Activated T-helper 1 cell treated with anti-CD3 and anti-CD28 coated beads, Interleukin-12 subunit alpha, Interleukin-12 subunit beta, Interleukin-2, Interleukin-4 antibody, amounts not matched to agents 30 ng/mL and 10 ng/mL and 1 ng/mL, durations not matched to agents 14 hours and 24 hours and 36 hours (primary cell): ENCODE measurements at regions not wholly inside any gene's neighbourhood (a gene's known extent, or its start where the extent isn't known, plus 50 kb on each side); places are given as distances from the start of the nearest gene placed in this dataset.
"Not testable (repeated sequence)": the region's sequence is repeated elsewhere in the genome, so short reads cannot be mapped to it uniquely, and the experiment has no call there.

Source experiments
- DNase-seq: peaks from one replicate; pipeline ENCODE4 v3.0.0; 2021; ENCODE audit warnings: low spot score
- H3K27ac Mint-ChIP-seq: one replicate; pipeline ENCODE4 v1.8.0; 2021; ENCODE audit warnings: mild to moderate bottlenecking, mixed read lengths
- H3K27me3 Mint-ChIP-seq: one replicate; pipeline ENCODE4 v1.8.0; 2022; ENCODE audit warnings: mild to moderate bottlenecking, moderate library complexity, mixed read lengths; ENCODE audit not compliant: insufficient read depth
- H3K36me3 Mint-ChIP-seq: one replicate; pipeline ENCODE4 v1.8.0; 2021; ENCODE audit warnings: low read depth, mixed read lengths
- H3K4me1 Mint-ChIP-seq: one replicate; pipeline ENCODE4 v1.8.0; 2021; ENCODE audit warnings: low read depth, mixed read lengths
- H3K4me3 Mint-ChIP-seq: one replicate; pipeline ENCODE4 v1.8.0; 2021; ENCODE audit warnings: mild to moderate bottlenecking, moderate library complexity, mixed read lengths
- H3K9me3 Mint-ChIP-seq: one replicate; pipeline ENCODE4 v1.8.0; 2021; ENCODE audit warnings: mixed read lengths
- intact Hi-C: fragments of 100-400 bp; cut with micrococcal nuclease; formaldehyde crosslinking; loops from one replicate; pipeline ENCODE4 v1.15.1; 2024

- no peaks in the 10 kb centered on the region for H3K36me3 Mint-ChIP-seq
- no peaks in the 10 kb centered on the region for H3K27me3 Mint-ChIP-seq
- H3K4me3 Mint-ChIP-seq, result no peak overlapping the region
- no peak for DNase-seq
- no peak overlapping the region for H3K27ac Mint-ChIP-seq
- H3K9me3 Mint-ChIP-seq, result no peaks in the 10 kb centered on the region
- no peaks in the 10 kb centered on the region for H3K4me1 Mint-ChIP-seq
- intact Hi-C loops, result no loop called here
Measured at GRCh38 chr11:15677181-15677580, 562.5 kb downstream of the INSC start.

- Mint-ChIP-seq H3K9me3 (peaks cover 11% of the 10 kb centered on the region), H3K27ac (no peak overlapping the region), H3K27me3 (no peaks in the 10 kb centered on the region), H3K4me1 (no peaks in the 10 kb centered on the region), H3K4me3 (no peak overlapping the region), H3K36me3 (no peaks in the 10 kb centered on the region)
- DNase-seq, result no peak
- intact Hi-C loops, result no loop called here
Measured at GRCh38 chr11:15683528-15683927, 568.8 kb downstream of the INSC start.

GRCh38 chr11:15685306-15685705 is 570.6 kb downstream of the INSC start:
- no peaks in the 10 kb centered on the region for H3K36me3 Mint-ChIP-seq
- intact Hi-C loops, result no loop called here
- no peak for DNase-seq
- no peak overlapping the region for H3K27ac Mint-ChIP-seq
- H3K4me3 Mint-ChIP-seq, result no peak overlapping the region
- no peaks in the 10 kb centered on the region for H3K27me3 Mint-ChIP-seq
- H3K9me3 Mint-ChIP-seq, result peaks cover 11% of the 10 kb centered on the region
- no peaks in the 10 kb centered on the region for H3K4me1 Mint-ChIP-seq

GRCh38 chr11:15686259-15686658 is 571.5 kb downstream of the INSC start:
- H3K4me1 Mint-ChIP-seq, DNase-seq, H3K4me3 Mint-ChIP-seq, H3K36me3 Mint-ChIP-seq, H3K27ac Mint-ChIP-seq, H3K27me3 Mint-ChIP-seq, intact Hi-C loops: not testable (repeated sequence)
- peaks cover 11% of the 10 kb centered on the region for H3K9me3 Mint-ChIP-seq

GRCh38 chr11:15687342-15687741 is 572.6 kb downstream of the INSC start:
- intact Hi-C loops, result no loop called here

GRCh38 chr11:15688351-15688792 is 573.6 kb downstream of the INSC start:
- no peak overlapping the region for H3K27ac Mint-ChIP-seq
- intact Hi-C loops, result no loop called here
- H3K4me3 Mint-ChIP-seq, result no peak overlapping the region
- H3K4me1 Mint-ChIP-seq, result no peaks in the 10 kb centered on the region
- H3K27me3 Mint-ChIP-seq, result no peaks in the 10 kb centered on the region
- no peaks in the 10 kb centered on the region for H3K36me3 Mint-ChIP-seq
- peaks cover 11% of the 10 kb centered on the region for H3K9me3 Mint-ChIP-seq
- no peak for DNase-seq

More at GRCh38 chr11:15687342-15687741, 572.6 kb downstream of the INSC start:
- Mint-ChIP-seq H3K4me1 (no peaks in the 10 kb centered on the region), H3K36me3 (no peaks in the 10 kb centered on the region), H3K27me3 (no peaks in the 10 kb centered on the region), H3K27ac (no peak overlapping the region), H3K4me3 (no peak overlapping the region), H3K9me3 (peaks cover 11% of the 10 kb centered on the region)
- DNase-seq, result no peak

- Mint-ChIP-seq H3K27me3 (no peaks in the 10 kb centered on the region), H3K36me3 (no peaks in the 10 kb centered on the region), H3K27ac (no peak overlapping the region), H3K9me3 (peaks cover 3% of the 10 kb centered on the region), H3K4me1 (no peaks in the 10 kb centered on the region), H3K4me3 (no peak overlapping the region)
- no peak for DNase-seq
- intact Hi-C loops, result no loop called here
Measured at GRCh38 chr11:15690320-15690719, 575.6 kb downstream of the INSC start.

- Mint-ChIP-seq H3K9me3 (no peaks in the 10 kb centered on the region), H3K27me3 (no peaks in the 10 kb centered on the region), H3K4me1 (no peaks in the 10 kb centered on the region), H3K27ac (no peak overlapping the region), H3K4me3 (no peak overlapping the region), H3K36me3 (no peaks in the 10 kb centered on the region)
- intact Hi-C loops, result no loop called here
- DNase-seq, result no peak
Measured at GRCh38 chr11:15692739-15693138, 578.0 kb downstream of the INSC start.

GRCh38 chr11:15695096-15695721 is 580.5 kb downstream of the INSC start:
- no peaks in the 10 kb centered on the region for H3K27me3 Mint-ChIP-seq
- H3K9me3 Mint-ChIP-seq, result no peaks in the 10 kb centered on the region
- H3K4me3 Mint-ChIP-seq, result no peak overlapping the region

GRCh38 chr11:15696069-15696468 is 581.3 kb downstream of the INSC start:
- DNase-seq, result no peak
- H3K36me3 Mint-ChIP-seq, result no peaks in the 10 kb centered on the region
- H3K4me1 Mint-ChIP-seq, result no peaks in the 10 kb centered on the region
- no peak overlapping the region for H3K4me3 Mint-ChIP-seq
- H3K27me3 Mint-ChIP-seq, result no peaks in the 10 kb centered on the region
- no peak overlapping the region for H3K27ac Mint-ChIP-seq
- intact Hi-C loops, result no loop called here
- H3K9me3 Mint-ChIP-seq, result no peaks in the 10 kb centered on the region

More at GRCh38 chr11:15695096-15695721, 580.5 kb downstream of the INSC start:
- no peaks in the 10 kb centered on the region for H3K36me3 Mint-ChIP-seq
- no peak for DNase-seq
- intact Hi-C loops, result no loop called here
- no peaks in the 10 kb centered on the region for H3K4me1 Mint-ChIP-seq
- H3K27ac Mint-ChIP-seq, result no peak overlapping the region

GRCh38 chr11:15697437-15698236 is 582.9 kb downstream of the INSC start:
- intact Hi-C loops, result no loop called here
- H3K27me3 Mint-ChIP-seq, result no peaks in the 10 kb centered on the region
- no peak for DNase-seq
- H3K27ac Mint-ChIP-seq, result no peak overlapping the region
- H3K4me1 Mint-ChIP-seq, result no peaks in the 10 kb centered on the region
- H3K9me3 Mint-ChIP-seq, result peaks cover 3% of the 10 kb centered on the region
- no peak overlapping the region for H3K4me3 Mint-ChIP-seq
- H3K36me3 Mint-ChIP-seq, result no peaks in the 10 kb centered on the region

- Mint-ChIP-seq H3K9me3 (peaks cover 3% of the 10 kb centered on the region), H3K27me3 (no peaks in the 10 kb centered on the region), H3K4me3 (no peak overlapping the region), H3K27ac (no peak overlapping the region), H3K4me1 (no peaks in the 10 kb centered on the region), H3K36me3 (no peaks in the 10 kb centered on the region)
- no peak for DNase-seq
- intact Hi-C loops, result no loop called here
Measured at GRCh38 chr11:15698855-15699254, 584.1 kb downstream of the INSC start.

GRCh38 chr11:15699978-15700377 is 585.3 kb downstream of the INSC start:
- no peaks in the 10 kb centered on the region for H3K36me3 Mint-ChIP-seq

More at GRCh38 chr11:15699978-15700377, 585.3 kb downstream of the INSC start:
- H3K27me3 Mint-ChIP-seq, result no peaks in the 10 kb centered on the region
- no peaks in the 10 kb centered on the region for H3K4me1 Mint-ChIP-seq
- peaks cover 3% of the 10 kb centered on the region for H3K9me3 Mint-ChIP-seq
- intact Hi-C loops, result no loop called here
- no peak for DNase-seq
- H3K27ac Mint-ChIP-seq, result no peak overlapping the region
- H3K4me3 Mint-ChIP-seq, result no peak overlapping the region
